Caco-2 (cell line): ENCODE measurements at regions not wholly inside any gene's neighbourhood (a gene's known extent, or its start where the extent isn't known, plus 50 kb on each side); places are given as distances from the start of the nearest gene placed in this dataset.
A peak's percentile ranks its signal among the peaks of the same experiment; 100 is the strongest.

Experiments
- BruUV-seq: library from RNA; stranded (reverse); fragments of 400-500 nt; replicated peaks from 2 replicates; lab custom pipeline; 2021; lab: Mats Ljungman, UMichigan
- CTCF ChIA-PET: fragments of 300-600 bp; sonication (Branson Sonifier 250); formaldehyde crosslinking; loops from one replicate; lab custom pipeline; 2022; ENCODE audit warnings: antibody characterized with exemption; lab: Charles Lee
- POLR2A ChIA-PET: fragments of 300-600 bp; sonication (Branson Sonifier 250); formaldehyde crosslinking; loops from one replicate; lab custom pipeline; 2022; ENCODE audit warnings: antibody characterized with exemption; lab: Charles Lee
- DNase-seq, 2 experiments: peaks; one replicate each; pipeline versions ENCODE4 v3.0.0 to v3.0.0-alpha.2; 2020 to 2022
- H3K27me3 ChIP-seq: replicated peaks from 2 replicates; pipeline ENCODE4 v1.6.0; 2011; ENCODE audit warnings: low read length; ENCODE audit not compliant: control insufficient read depth, insufficient read depth
- H3K36me3 ChIP-seq: 2 replicates; pipeline ENCODE4 v1.5.1; 2011; ENCODE audit warnings: low read length; ENCODE audit not compliant: control insufficient read depth, insufficient read depth
- H3K4me1 ChIP-seq: fragments of 250-450 bp; sonication (Bioruptor Pico); 2 replicates; pipeline ENCODE4 v1.5.1; 2020; ENCODE audit warnings: mild to moderate bottlenecking
- H3K4me3 ChIP-seq: 2 replicates; pipeline ENCODE4 v1.5.1; 2011; ENCODE audit warnings: low read depth, mild to moderate bottlenecking, control low read depth, low read length
- H3K9me3 ChIP-seq: fragments of 250-450 bp; sonication (Bioruptor Pico); 2 replicates; pipeline ENCODE4 v1.5.1; 2020; ENCODE audit warnings: mild to moderate bottlenecking, moderate library complexity
- H3K27ac Mint-ChIP-seq: one replicate; pipeline ENCODE4 v1.8.0; 2022; ENCODE audit warnings: mixed read lengths; ENCODE audit not compliant: unreplicated experiment
- H3K27me3 Mint-ChIP-seq: one replicate; pipeline ENCODE4 v1.8.0; 2022; ENCODE audit warnings: mixed read lengths; ENCODE audit not compliant: insufficient read depth, unreplicated experiment
- H3K36me3 Mint-ChIP-seq: one replicate; pipeline ENCODE4 v1.8.0; 2022; ENCODE audit warnings: mild to moderate bottlenecking, mixed read lengths; ENCODE audit not compliant: insufficient read depth, unreplicated experiment
- H3K4me1 Mint-ChIP-seq: one replicate; pipeline ENCODE4 v1.8.0; 2022; ENCODE audit warnings: low read depth, mixed read lengths; ENCODE audit not compliant: unreplicated experiment
- H3K4me3 Mint-ChIP-seq: one replicate; pipeline ENCODE4 v1.8.0; 2022; ENCODE audit warnings: mild to moderate bottlenecking, moderate library complexity, mixed read lengths; ENCODE audit not compliant: unreplicated experiment
- H3K9me3 Mint-ChIP-seq: one replicate; pipeline ENCODE4 v1.8.0; 2022; ENCODE audit warnings: mixed read lengths; ENCODE audit not compliant: unreplicated experiment
- CTCF ChIP-seq, 2 experiments: fragments of 200-600 bp in 1 of 2; IDR thresholded peaks; 1 replicate in 1 of 2; 2 replicates in 1 of 2; pipeline versions ENCODE4 v1.5.1 to v1.8.0; 2011 to 2022; ENCODE audit warnings: antibody characterized with exemption in 1 of 2, control low read depth in 1 of 2, inconsistent platforms in 1 of 2, low read depth in 1 of 2, low read length in 1 of 2, mild to moderate bottlenecking in 1 of 2, moderate library complexity in 1 of 2; ENCODE audit not compliant: insufficient read depth in 1 of 2, severe bottlenecking in 1 of 2, unreplicated experiment in 1 of 2
- intact Hi-C: fragments of 100-400 bp; cut with micrococcal nuclease; formaldehyde crosslinking; loops from one replicate; pipeline ENCODE4 v1.10.0; 2022; ENCODE audit not compliant: unreplicated experiment

GRCh38 chr9:95635986-95636671 lies 119.4 kb upstream of the PTCH1 start:
- no peak overlapping the region for H3K27ac Mint-ChIP-seq
- intact Hi-C loops = no loop called here

GRCh38 chr9:95634536-95634935 lies 117.8 kb upstream of the PTCH1 start:
- no peak for TF ChIP-seq CTCF (IDR thresholded peaks at IDR 0.05; ENCODE audit: insufficient read depth in 1 of 2, low read depth in 1 of 2, low read length in 1 of 2, severe bottlenecking in 1 of 2, unreplicated experiment in 1 of 2)
- Histone ChIP-seq H3K4me1 (no peaks in the 10 kb centered on the region), H3K4me3 (no peak overlapping the region), H3K9me3 (no peaks in the 10 kb centered on the region), H3K27me3 (no peaks in the 10 kb centered on the region), H3K36me3 (no peaks in the 10 kb centered on the region)
- peak in 1 of 2 experiments; percentile 57 for DNase-seq
- H3K4me3 Mint-ChIP-seq = no peak overlapping the region
- H3K36me3 Mint-ChIP-seq = no peaks in the 10 kb centered on the region
- H3K9me3 Mint-ChIP-seq = no peaks in the 10 kb centered on the region
- intact Hi-C loops = no loop called here
- no TSS peak for BruUV-seq
- H3K27ac Mint-ChIP-seq = no peak overlapping the region
- CTCF ChIA-PET = no interaction called here
- POLR2A ChIA-PET = no interaction called here
- H3K27me3 Mint-ChIP-seq = peaks cover 9% of the 10 kb centered on the region
- H3K4me1 Mint-ChIP-seq = peaks cover 6% of the 10 kb centered on the region

More at GRCh38 chr9:95635986-95636671, 119.4 kb upstream of the PTCH1 start:
- H3K4me1 Mint-ChIP-seq = peaks cover 6% of the 10 kb centered on the region
- H3K36me3 ChIP-seq = no peaks in the 10 kb centered on the region
- H3K4me3 Mint-ChIP-seq = no peak overlapping the region
- no peak overlapping the region for H3K4me3 ChIP-seq
- H3K4me1 ChIP-seq = no peaks in the 10 kb centered on the region
- DNase-seq = no peak
- CTCF ChIA-PET = no interaction called here
- no peaks in the 10 kb centered on the region for H3K36me3 Mint-ChIP-seq
- no peaks in the 10 kb centered on the region for H3K9me3 ChIP-seq
- POLR2A ChIA-PET = no interaction called here
- peaks cover 12% of the 10 kb centered on the region for H3K27me3 Mint-ChIP-seq
- no TSS peak for BruUV-seq
- no peak for TF ChIP-seq CTCF (IDR thresholded peaks at IDR 0.05; ENCODE audit: insufficient read depth in 1 of 2, low read depth in 1 of 2, low read length in 1 of 2, severe bottlenecking in 1 of 2, unreplicated experiment in 1 of 2)
- no peaks in the 10 kb centered on the region for H3K27me3 ChIP-seq
- no peaks in the 10 kb centered on the region for H3K9me3 Mint-ChIP-seq

GRCh38 chr9:95634114-95634513 lies 117.3 kb upstream of the PTCH1 start:
- H3K4me1 Mint-ChIP-seq = peaks cover 6% of the 10 kb centered on the region
- no TSS peak for BruUV-seq
- ChIA-PET POLR2A (no interaction called here), CTCF (no interaction called here)
- H3K4me3 ChIP-seq = no peak overlapping the region
- no peaks in the 10 kb centered on the region for H3K9me3 Mint-ChIP-seq
- no peaks in the 10 kb centered on the region for H3K27me3 ChIP-seq
- no peak for TF ChIP-seq CTCF (IDR thresholded peaks at IDR 0.05; ENCODE audit: insufficient read depth in 1 of 2, low read depth in 1 of 2, low read length in 1 of 2, severe bottlenecking in 1 of 2, unreplicated experiment in 1 of 2)
- H3K27ac Mint-ChIP-seq = no peak overlapping the region
- intact Hi-C loops = no loop called here
- H3K36me3 ChIP-seq = no peaks in the 10 kb centered on the region
- no peaks in the 10 kb centered on the region for H3K9me3 ChIP-seq
- H3K4me3 Mint-ChIP-seq = no peak overlapping the region
- H3K27me3 Mint-ChIP-seq = peaks cover 9% of the 10 kb centered on the region
- no peak for DNase-seq
- H3K4me1 ChIP-seq = no peaks in the 10 kb centered on the region
- H3K36me3 Mint-ChIP-seq = no peaks in the 10 kb centered on the region
